SK-N-SH (cell line): ENCODE measurements at regions not wholly inside any gene's neighbourhood (a gene's known extent, or its start where the extent isn't known, plus 50 kb on each side); places are given as distances from the start of the nearest gene placed in this dataset.

Experiments used
- CTCF ChIP-seq: fragments of 200-600 bp; sonication (generic); IDR thresholded peaks from 2 replicates; pipeline ENCODE4 v1.6.1; 2017; ENCODE audit warnings: antibody characterized with exemption, mild to moderate bottlenecking, moderate library complexity
- EP300 ChIP-seq, 2 experiments: IDR thresholded peaks; 2 replicates each; pipeline versions ENCODE4 v1.4.0 to v1.6.1; 2012; ENCODE audit warnings: borderline replicate concordance in 1 of 2, low read depth in 1 of 2, low read length in 1 of 2
- EZH2phosphoT487 ChIP-seq: fragments of 200-600 bp; sonication (generic); IDR thresholded peaks from 2 replicates; pipeline ENCODE4 v1.6.1; 2017; ENCODE audit warnings: low read depth, mixed run types, mild to moderate bottlenecking, antibody characterized with exemption, moderate library complexity, borderline replicate concordance
- GATA2 ChIP-seq: sonication (generic); formaldehyde crosslinking; IDR thresholded peaks from 2 replicates; pipeline ENCODE4 v1.5.0; 2020; ENCODE audit warnings: mild to moderate bottlenecking, missing genetic modification reagents
- NFIC ChIP-seq: IDR thresholded peaks from 2 replicates; pipeline ENCODE4 v1.4.0; 2012; ENCODE audit warnings: borderline replicate concordance
- USF2 ChIP-seq: fragments of 150-350 bp; IDR thresholded peaks from 2 replicates; pipeline ENCODE4 v1.6.1; 2017; ENCODE audit warnings: antibody characterized with exemption, low read length, low read depth, borderline replicate concordance

- TF ChIP-seq CTCF (no peak), NFIC (no peak), EZH2phosphoT487 (no peak), GATA2 (CRISPR knock-in tag) (no peak), USF2 (no peak), EP300 (IDR thresholded peaks at IDR 0.05; ENCODE audit: borderline replicate concordance in 1 of 2, low read depth in 1 of 2, low read length in 1 of 2) (no peak)
Observed at GRCh38 chr14:22243971-22244581, 344.9 kb downstream of the DAD1 start.
